PFSK-1 (cell line): ENCODE measurements at regions not wholly inside any gene's neighbourhood (a gene's known extent, or its start where the extent isn't known, plus 50 kb on each side); places are given as distances from the start of the nearest gene placed in this dataset.

Experiments
- POLR2AphosphoS5 ChIP-seq: IDR thresholded peaks from 2 replicates; pipeline ENCODE4 v1.6.1; 2012; ENCODE audit warnings: low read depth, mild to moderate bottlenecking, control low read depth, low read length, moderate library complexity
- SIN3A ChIP-seq: IDR thresholded peaks from 2 replicates; pipeline ENCODE4 v1.6.1; 2012; ENCODE audit warnings: mild to moderate bottlenecking, low read length, moderate library complexity, borderline replicate concordance; ENCODE audit not compliant: insufficient read depth
- TAF1 ChIP-seq: IDR thresholded peaks from 2 replicates; pipeline ENCODE4 v1.6.1; 2012; ENCODE audit warnings: low read length, control low read depth, borderline replicate concordance; ENCODE audit not compliant: insufficient read depth

- TF ChIP-seq POLR2AphosphoS5 (no peak), TAF1 (no peak), SIN3A (no peak)
Observed at GRCh38 chr13:47837906-47838305, 163.2 kb downstream of the SUCLA2 start.
